ENCODE measurements at regions not wholly inside any gene's neighbourhood (a gene's known extent, or its start where the extent isn't known, plus 50 kb on each side); places are given as distances from the start of the nearest gene placed in this dataset.

GRCh38 chr1:228876187-228876586 is 140.9 kb downstream of the RHOU start:
- TF ChIP-seq CTCF (IDR thresholded peaks at IDR 0.05; ENCODE audit: poor library complexity, severe bottlenecking) (no peak), EP300 (conservative IDR thresholded peaks at IDR 0.05; ENCODE audit: poor library complexity, severe bottlenecking) (no peak), MXI1 (conservative IDR thresholded peaks at IDR 0.05; ENCODE audit: poor library complexity, severe bottlenecking) (no peak), POLR2AphosphoS5 (IDR thresholded peaks at IDR 0.05) (no peak), RAD21 (conservative IDR thresholded peaks at IDR 0.05) (no peak), EZH2 (IDR thresholded peaks at IDR 0.05; ENCODE audit: borderline replicate concordance, insufficient read depth, low read length, poor library complexity, severe bottlenecking) (no peak)
